Left lobe of liver (tissue), 2 donors: ENCODE measurements at regions not wholly inside any gene's neighbourhood (a gene's known extent, or its start where the extent isn't known, plus 50 kb on each side); places are given as distances from the start of the nearest gene placed in this dataset.
"Not testable (repeated sequence)": the region's sequence is repeated elsewhere in the genome, so short reads cannot be mapped to it uniquely, and the experiment has no call there.

Experiments used
- ATAC-seq: fragments of 200-7000 bp; cut with Tn5 transposase; one replicate; pipeline ENCODE4 v1.9.1; 2020; ENCODE audit warnings: mild to moderate bottlenecking, moderate library complexity
- DNase-seq: peaks from one replicate; pipeline ENCODE4 v3.0.0-alpha.2; 2020; ENCODE audit warnings: low spot score
- donor health status: DM: no; HTN: no; CAD: no; lungs with moderate emphysema.
- donor health status: DM: no; HTN: yes; CAD: no.

DNA sequence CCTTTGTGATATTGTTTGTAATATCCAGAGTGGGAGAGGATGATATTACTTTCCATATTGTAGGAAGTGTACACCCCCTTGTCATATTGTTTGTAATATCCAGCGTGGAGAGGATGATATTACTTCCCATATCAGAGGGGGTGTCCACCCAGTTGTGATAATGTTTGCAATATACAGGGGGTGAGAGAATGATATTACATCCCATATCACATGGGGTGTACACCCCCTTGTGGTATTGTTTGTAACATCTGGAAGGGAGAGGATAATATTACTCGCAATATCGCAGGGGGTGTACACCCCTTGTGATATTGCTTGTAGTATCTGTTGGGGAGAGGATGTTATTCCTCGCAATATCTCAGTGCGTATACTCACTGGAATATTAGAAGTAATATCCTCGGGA lies 61.5 kb downstream of the PRSS23 start:
- ATAC-seq: no peak
- DNase-seq: no peak

DNA sequence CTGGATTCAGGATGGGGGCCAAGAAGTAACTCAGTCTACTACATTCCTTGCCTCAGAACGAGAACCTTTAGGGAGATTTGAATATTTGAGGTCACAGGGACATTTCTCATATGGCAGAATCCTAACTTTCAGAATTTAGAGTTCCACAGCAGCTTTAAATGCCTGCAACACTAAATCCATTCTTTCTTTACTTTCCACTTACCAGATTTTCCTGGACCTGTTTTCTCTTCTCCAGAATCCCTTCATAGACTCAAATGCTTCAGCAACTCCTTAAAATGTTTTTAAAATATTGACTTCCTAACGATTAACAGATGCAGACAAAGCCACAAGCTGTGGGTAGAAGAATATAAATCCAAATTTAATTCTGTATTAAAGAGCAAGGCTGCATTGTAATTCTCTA lies 63.1 kb downstream of the PRSS23 start:
- ATAC-seq (no peak), DNase-seq (no peak)

DNA sequence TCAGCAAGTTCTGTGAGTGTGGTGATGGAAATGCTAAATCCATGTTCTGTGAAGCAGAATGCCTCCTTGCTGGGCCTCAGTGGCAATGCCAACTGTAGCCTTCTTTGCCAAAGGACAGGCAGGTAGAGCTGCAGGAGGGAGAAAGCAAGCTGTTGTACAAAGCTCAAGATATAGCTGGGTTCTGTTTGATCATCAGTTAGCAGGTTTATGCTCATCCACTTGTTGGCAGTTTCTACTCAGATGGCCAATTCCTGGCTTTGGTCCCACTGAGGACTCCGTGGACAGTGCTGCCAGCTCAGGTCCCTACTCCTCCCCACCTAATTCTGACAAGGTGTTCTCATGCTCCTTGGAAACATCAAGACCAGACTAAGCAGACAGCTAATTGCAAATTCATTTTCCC lies 65.1 kb downstream of the PRSS23 start:
- ATAC-seq: no peak
- no peak for DNase-seq

DNA sequence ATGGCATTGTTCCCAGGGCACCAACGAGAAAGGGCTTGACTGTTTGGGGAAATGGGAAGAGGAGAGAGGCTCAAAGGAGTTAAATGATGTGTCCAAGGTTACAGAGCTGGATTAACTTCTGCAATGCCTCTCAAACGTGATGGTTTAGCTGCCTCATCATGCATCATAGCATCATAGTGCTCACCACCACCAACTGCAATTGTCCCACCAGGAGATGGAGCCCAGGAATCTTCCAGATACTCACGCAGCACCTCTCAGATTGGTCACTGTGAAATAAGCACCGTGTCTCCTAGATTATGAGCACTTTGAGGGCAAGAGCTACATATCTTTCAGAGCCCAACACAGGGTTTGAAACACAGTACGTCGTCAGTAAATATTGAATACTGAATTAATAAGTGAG lies 69.2 kb downstream of the PRSS23 start:
- DNase-seq (no peak), ATAC-seq (no peak)

DNA sequence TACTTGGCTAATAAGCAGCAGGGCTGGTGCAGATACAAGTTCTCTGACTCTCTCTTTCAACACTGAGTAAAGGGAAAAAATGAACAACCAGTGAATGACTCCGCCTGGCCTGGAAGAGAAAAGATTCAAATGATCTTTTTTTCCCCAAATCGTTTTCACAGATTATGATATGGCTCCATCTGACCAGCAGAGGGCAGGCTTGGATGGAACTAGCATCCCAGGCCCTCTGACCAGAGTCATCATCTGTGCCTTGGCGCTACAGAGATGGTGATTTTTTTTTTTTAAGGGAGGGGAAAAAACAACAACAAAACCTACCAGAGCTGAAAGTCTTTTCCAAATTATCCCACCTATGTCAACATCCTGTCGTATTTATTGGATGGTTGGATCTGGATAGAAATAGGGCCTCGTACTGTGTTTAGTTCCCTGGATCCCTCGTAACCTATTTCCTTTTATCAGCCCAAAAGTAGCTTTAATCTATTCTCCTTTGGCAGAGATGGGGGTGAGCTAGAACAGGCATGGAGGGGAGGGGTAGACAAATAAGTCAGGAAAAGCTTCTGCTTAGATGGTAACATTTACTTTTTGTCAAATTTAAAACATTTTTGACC lies 69.7 kb downstream of the PRSS23 start:
- peak; percentile 95 for ATAC-seq
- peak; percentile 48 for DNase-seq

DNA sequence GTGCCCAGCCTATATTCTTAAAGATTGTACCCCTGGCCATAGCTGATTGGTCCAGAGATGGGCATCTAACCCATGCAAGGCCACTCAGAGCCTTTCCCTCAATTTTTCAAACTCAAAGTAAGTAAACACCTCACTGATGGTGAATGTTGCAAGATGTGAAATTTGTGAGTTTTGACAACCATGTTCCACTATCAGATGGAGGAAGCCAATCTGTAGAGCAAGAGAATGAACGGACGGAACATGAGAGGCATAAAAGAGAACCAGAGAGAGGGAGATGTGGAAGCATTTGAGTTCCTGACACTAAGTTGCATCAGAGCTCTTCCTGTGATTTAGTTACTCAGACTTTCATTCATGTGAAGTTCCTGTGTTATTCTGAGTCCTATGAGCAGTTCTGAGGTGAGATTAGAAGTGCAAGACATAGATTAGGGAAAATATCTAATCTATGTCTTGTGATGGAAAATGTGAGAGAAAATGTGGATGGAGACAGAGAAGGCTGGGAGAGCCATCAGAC lies 73.3 kb downstream of the PRSS23 start:
- ATAC-seq (no peak), DNase-seq (no peak)

DNA sequence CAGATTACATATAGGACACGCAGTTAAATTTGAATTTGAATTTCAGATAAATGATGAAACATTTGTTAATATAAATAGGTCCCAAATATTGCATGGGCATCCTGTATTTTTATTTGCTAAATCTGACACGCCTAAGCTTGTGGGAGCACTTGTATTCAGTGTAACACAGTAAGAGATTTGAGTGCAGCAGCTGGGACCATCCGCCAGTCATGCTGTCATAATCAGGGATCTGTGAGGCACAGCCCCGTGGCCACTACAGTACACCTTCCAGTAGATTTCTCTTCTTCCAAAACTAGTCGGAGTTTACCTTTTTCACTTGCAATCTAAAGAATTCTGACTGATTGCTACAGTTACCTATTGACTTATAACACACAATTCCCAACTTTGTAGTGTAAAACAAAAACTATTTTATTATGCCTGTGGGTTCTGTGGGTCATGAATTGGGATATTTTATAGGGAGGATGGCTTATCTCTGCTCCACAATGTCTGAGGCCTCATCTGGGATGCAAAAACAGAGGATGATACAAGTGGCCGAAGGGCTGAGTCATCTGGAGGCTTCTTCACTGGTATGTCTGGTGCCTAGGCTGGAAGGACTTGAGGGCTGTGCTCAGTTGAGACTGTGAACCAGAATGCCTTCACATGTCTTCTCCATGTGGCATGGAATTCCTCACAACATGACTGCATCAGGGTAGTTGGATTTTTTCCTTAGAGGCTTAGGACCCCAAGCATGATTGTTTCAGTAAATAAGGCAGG lies 74.1 kb downstream of the PRSS23 start:
- DNase-seq: no peak
- no peak for ATAC-seq

DNA sequence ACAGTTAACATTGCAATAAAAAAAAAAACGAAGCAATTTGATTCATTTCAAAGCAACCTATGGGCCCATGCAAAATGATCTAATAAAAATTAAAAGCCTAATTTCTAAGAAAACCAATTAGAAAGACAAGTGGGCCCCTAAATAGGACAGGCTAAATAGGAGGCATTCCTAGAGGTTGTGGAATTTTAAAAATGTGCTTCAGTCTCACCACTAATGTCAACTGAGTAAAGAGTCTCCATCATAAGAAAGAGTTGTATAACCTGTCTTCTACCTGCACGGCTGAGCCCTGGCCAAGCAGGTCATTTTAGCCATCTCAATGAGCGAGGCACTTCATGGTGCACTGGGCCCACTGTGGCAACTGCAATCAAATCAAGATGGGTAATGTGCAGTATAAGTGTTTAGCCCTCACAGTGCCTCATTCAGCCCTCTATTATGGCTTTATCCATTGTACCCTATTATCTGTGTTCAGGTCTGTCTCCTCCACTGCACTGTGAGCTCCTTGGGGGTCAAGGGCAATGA lies 76.4 kb downstream of the PRSS23 start:
- ATAC-seq: no peak
- no peak for DNase-seq

DNA sequence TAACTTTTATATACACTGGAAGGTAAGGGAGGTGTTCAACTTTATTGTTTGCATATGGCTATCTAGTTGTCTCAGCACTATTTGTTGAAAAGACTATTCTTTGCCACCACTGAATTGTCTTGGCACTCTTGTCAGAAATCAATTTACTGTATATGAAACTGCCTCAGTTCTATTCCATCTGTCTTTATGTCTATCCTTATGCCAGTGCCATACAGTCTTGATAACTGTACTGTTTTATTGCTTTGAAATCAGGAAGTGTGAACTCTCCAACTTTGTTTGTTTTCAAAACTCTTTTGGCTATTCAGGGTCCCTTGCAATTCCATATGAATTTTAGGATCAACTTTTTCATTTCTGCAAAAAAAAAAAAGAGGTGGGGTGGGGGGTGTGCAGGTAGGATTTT lies 77.2 kb downstream of the PRSS23 start:
- ATAC-seq: no peak

DNA sequence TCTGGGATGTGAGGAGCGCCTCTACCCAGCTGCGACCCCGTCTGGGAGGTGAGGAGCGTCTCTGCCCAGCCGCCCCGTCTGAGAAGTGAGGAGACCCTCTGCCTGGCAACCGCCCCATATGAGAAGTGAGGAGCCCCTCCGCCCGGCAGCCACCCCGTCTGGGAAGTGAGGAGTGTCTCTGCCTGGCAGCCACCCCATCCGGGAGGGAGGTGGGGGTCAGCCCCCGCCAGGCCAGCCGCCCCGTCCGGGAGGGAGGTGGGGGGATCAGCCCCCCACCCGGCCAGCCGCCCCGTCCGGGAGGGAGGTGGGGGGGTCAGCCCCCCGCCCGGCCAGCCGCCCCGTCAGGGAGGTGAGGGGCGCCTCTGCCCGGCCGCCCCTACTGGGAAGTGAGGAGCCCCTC lies 76.0 kb downstream of the FZD4 start:
- ATAC-seq, DNase-seq: not testable (repeated sequence)

More for the DNA sequence above, 77.2 kb downstream of the PRSS23 start:
- DNase-seq: no peak

DNA sequence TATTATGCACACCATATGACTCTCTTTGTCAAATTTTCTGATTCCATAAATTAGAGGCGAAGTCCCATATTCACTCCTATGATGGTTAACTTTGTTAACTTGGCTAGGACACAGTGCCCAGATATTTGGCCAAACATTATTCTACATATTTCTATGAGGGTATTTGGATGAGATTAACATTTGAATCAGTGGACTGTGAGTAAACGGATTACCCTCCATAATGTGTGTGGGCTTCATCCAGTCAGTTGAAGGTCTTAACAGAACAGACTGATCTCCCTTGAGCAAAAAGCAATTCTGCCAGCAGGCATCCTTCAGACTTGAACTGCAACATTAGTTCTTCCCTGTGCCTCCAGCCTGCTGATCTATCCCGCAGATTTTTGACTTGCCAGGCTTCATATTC lies 69.9 kb downstream of the FZD4 start:
- no peak for ATAC-seq
- no peak for DNase-seq

DNA sequence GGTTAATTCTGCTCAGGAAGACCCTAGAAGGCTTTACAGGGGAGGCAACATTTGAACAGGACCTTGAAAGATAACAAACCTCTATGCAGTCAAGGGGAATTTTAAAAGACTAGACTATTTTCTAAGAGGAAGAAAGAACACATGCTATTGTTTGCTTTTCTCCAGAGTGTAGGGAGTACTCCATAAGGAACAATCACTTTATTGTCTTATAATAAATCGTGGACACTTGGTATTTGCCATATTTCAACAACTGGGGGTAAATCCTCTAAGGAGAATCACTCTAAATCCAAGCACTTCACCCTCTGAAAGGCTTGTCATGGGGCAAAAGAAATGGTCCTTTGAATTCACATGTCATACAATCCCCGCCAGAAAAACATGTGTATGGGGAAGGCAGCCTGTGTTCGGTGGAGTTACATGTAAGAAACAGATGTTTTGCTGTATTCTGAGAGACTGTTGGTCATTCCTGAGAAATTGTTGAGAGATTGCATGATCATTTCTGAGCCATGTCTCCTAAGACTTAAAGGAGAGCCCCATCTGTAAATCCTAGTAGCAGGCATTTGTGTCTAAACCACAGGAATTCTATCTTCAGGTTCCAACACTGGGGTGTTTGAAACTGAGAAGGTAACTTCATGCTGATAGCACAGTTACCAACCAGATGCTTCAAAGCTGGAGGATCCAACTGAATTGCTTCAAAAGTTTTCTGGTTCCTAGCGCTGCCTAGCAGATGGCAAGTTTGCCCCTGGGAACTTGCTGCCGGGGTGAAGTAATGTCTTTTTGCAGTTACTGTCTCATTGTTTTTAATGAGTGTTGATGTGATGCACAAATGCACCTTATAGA lies 66.8 kb downstream of the FZD4 start:
- ATAC-seq (no peak), DNase-seq (no peak)

DNA sequence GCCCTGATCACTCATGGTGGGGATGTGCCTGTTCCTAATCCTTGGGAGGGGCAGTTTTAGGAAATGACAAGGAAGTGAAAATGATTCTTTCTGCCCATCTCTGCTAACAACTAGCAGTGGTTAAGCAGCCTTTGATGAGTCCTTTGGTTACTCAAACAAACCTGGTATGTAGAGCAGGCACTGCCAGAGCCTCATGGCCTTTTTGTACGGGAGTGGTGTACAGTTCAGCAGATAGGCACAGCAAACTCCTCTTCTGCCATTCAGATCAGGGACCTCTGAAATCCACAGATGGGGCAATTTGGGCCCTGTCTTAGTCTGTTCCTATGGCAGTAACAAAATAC lies 66.2 kb downstream of the FZD4 start:
- ATAC-seq (no peak), DNase-seq (no peak)

DNA sequence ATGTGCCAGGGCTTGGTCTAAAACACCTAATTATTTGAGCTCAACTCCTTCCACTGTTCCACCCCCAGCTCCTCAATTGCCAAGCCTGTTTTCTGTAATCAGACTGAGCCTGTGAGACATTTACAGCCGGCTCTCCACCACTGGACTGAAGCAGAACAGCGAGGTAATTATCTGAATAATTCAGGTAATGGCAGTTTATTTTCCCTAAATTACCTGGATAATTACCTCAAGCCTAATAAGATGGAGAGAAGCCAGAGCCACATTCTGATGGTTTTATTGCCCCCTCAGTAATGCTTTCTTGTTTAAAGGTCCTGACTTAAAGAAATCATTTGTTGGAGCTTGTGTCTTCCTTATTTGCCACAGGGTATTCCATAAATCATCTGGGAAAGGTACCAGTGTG lies 64.2 kb downstream of the FZD4 start:
- ATAC-seq (no peak), DNase-seq (no peak)

DNA sequence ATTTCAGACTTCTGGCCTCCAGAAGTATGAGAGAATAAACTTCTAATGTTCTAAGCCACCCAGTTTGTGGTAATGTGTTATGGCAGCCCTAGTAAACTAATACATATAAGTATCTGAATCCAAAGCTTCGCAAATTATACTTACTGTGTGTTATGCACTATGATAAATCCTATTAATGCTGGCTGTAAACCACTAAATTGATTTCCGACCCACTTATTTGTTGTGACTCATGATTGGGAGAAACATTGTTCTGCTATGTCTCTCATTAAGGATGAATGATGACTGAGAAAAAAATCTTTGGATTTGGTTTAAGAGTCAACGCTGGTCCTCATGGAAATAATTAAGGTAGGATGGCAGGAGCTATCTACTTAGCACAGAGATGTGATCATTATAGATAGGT lies 62.0 kb downstream of the FZD4 start:
- no peak for ATAC-seq
- no peak for DNase-seq
